ENCODE measurements at regions not wholly inside any gene's neighbourhood (a gene's known extent, or its start where the extent isn't known, plus 50 kb on each side); places are given as distances from the start of the nearest gene placed in this dataset.

DNA sequence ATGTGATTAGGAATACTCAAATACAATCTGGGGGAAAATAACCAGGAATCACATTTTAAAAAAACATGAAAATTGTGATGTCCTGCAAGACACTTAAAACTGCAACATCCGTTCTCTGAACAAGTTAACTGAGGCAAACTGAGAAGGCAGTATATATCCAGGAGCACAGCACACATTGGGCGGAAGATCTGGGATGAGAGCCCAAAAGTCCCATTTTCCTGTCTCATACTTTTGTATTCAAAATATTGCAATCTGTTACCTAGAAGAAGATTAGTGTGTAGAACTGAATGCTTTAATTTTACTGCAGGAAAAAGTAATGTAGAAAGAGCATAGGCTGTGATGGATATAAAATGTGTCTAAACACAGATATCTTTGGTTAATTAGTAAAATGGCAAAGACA is 276.8 kb upstream of the FANCL start:
- no peak for TF ChIP-seq EZH2 (IDR thresholded peaks at IDR 0.05; ENCODE audit: borderline replicate concordance, low read length)
- TF ChIP-seq, protein P1, sequence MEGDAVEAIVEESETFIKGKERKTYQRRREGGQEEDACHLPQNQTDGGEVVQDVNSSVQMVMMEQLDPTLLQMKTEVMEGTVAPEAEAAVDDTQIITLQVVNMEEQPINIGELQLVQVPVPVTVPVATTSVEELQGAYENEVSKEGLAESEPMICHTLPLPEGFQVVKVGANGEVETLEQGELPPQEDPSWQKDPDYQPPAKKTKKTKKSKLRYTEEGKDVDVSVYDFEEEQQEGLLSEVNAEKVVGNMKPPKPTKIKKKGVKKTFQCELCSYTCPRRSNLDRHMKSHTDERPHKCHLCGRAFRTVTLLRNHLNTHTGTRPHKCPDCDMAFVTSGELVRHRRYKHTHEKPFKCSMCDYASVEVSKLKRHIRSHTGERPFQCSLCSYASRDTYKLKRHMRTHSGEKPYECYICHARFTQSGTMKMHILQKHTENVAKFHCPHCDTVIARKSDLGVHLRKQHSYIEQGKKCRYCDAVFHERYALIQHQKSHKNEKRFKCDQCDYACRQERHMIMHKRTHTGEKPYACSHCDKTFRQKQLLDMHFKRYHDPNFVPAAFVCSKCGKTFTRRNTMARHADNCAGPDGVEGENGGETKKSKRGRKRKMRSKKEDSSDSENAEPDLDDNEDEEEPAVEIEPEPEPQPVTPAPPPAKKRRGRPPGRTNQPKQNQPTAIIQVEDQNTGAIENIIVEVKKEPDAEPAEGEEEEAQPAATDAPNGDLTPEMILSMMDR (IDR thresholded peaks at IDR 0.05; ENCODE audit: low read length) = no peak

All from OCI-LY1 (cell line).